Stimulated activated CD8-positive, alpha-beta memory T cell treated with anti-CD3 and anti-CD28 coated beads, Interleukin-7, amount 100 ng/mL, for 48 hours (primary cell): ENCODE measurements at regions not wholly inside any gene's neighbourhood (a gene's known extent, or its start where the extent isn't known, plus 50 kb on each side); places are given as distances from the start of the nearest gene placed in this dataset.

Source experiments
- DNase-seq, 2 donors: peaks; one replicate each; pipeline ENCODE4 v3.0.0-alpha.2; 2020; ENCODE audit warnings: low read depth in 1 of 2; ENCODE audit errors: extremely low read depth in 1 of 2

- no peak for DNase-seq
Measured at GRCh38 chr11:23976426-23976825, 520.4 kb upstream of the LUZP2 start.

GRCh38 chr11:23976841-23977271 is 520.0 kb upstream of the LUZP2 start:
- no peak for DNase-seq

GRCh38 chr11:23988381-23989006 is 508.4 kb upstream of the LUZP2 start:
- DNase-seq = no peak

GRCh38 chr11:23990346-23991164 is 506.3 kb upstream of the LUZP2 start:
- DNase-seq = no peak

- DNase-seq = no peak
Measured at GRCh38 chr11:23991165-23991539, 505.7 kb upstream of the LUZP2 start.

GRCh38 chr11:23995891-23996290 is 501.0 kb upstream of the LUZP2 start:
- no peak for DNase-seq

- DNase-seq = no peak
Measured at GRCh38 chr11:23997356-23997755, 499.5 kb upstream of the LUZP2 start.

- no peak for DNase-seq
Measured at GRCh38 chr11:24005202-24005876, 491.5 kb upstream of the LUZP2 start.

- no peak for DNase-seq
Measured at GRCh38 chr11:24043842-24044241, 453.0 kb upstream of the LUZP2 start.

- DNase-seq = no peak
Measured at GRCh38 chr11:24046731-24047130, 450.1 kb upstream of the LUZP2 start.

- DNase-seq = no peak
Measured at GRCh38 chr11:24056051-24056450, 440.8 kb upstream of the LUZP2 start.

GRCh38 chr11:24060125-24060524 is 436.7 kb upstream of the LUZP2 start:
- no peak for DNase-seq

- DNase-seq = no peak
Measured at GRCh38 chr11:24064309-24064903, 432.4 kb upstream of the LUZP2 start.

GRCh38 chr11:24068197-24068596 is 428.7 kb upstream of the LUZP2 start:
- no peak for DNase-seq

- DNase-seq = no peak
Measured at GRCh38 chr11:24070435-24070834, 426.4 kb upstream of the LUZP2 start.

GRCh38 chr11:24078018-24078417 is 418.8 kb upstream of the LUZP2 start:
- DNase-seq = no peak

- DNase-seq = no peak
Measured at GRCh38 chr11:24082241-24082640, 414.6 kb upstream of the LUZP2 start.

- DNase-seq = no peak
Measured at GRCh38 chr11:24082860-24083259, 414.0 kb upstream of the LUZP2 start.

- no peak for DNase-seq
Measured at GRCh38 chr11:24084956-24085355, 411.9 kb upstream of the LUZP2 start.

- DNase-seq = no peak
Measured at GRCh38 chr11:24086921-24087320, 409.9 kb upstream of the LUZP2 start.

GRCh38 chr11:24091594-24091993 is 405.3 kb upstream of the LUZP2 start:
- DNase-seq = no peak

- DNase-seq = no peak
Measured at GRCh38 chr11:24093375-24093774, 403.5 kb upstream of the LUZP2 start.
